Liver (tissue), 8 donors: ENCODE measurements at regions not wholly inside any gene's neighbourhood (a gene's known extent, or its start where the extent isn't known, plus 50 kb on each side); places are given as distances from the start of the nearest gene placed in this dataset.

Source experiments
- DNase-seq: peaks from one replicate; pipeline ENCODE4 v3.0.0-alpha.2; 2017; ENCODE audit warnings: low spot score
- H3K27ac ChIP-seq, 2 donors: one replicate each; pipeline ENCODE4 v1.7.0; 2013; ENCODE audit warnings: inconsistent platforms in 2 of 2, low read length in 2 of 2, control low read depth in 1 of 2, low read depth in 1 of 2, mild to moderate bottlenecking in 1 of 2
- H3K27me3 ChIP-seq, 4 donors: one replicate each; pipeline versions ENCODE4 v1.6.1 to v1.7.0; 2013; ENCODE audit warnings: low read length in 3 of 4, inconsistent platforms in 1 of 4, mild to moderate bottlenecking in 1 of 4, moderate library complexity in 1 of 4; ENCODE audit not compliant: control insufficient read depth in 4 of 4, insufficient read depth in 4 of 4
- H3K36me3 ChIP-seq, 4 donors: one replicate each; pipeline versions ENCODE4 v1.6.1 to v1.7.0; 2013; ENCODE audit warnings: low read length in 3 of 4, mild to moderate bottlenecking in 3 of 4, low read depth in 1 of 4, moderate library complexity in 1 of 4; ENCODE audit not compliant: control insufficient read depth in 4 of 4, insufficient read depth in 3 of 4
- H3K4me1 ChIP-seq, 4 donors: one replicate each; pipeline versions ENCODE4 v1.6.1 to v1.7.0; 2013; ENCODE audit warnings: low read length in 3 of 4, mild to moderate bottlenecking in 3 of 4, moderate library complexity in 1 of 4; ENCODE audit not compliant: control insufficient read depth in 4 of 4, insufficient read depth in 4 of 4
- H3K4me3 ChIP-seq, 3 donors: one replicate each; pipeline versions ENCODE4 v1.6.1 to v1.7.0; 2013; ENCODE audit warnings: low read length in 3 of 3, control low read depth in 1 of 3, low read depth in 1 of 3, mild to moderate bottlenecking in 1 of 3
- H3K9ac ChIP-seq, 2 donors: one replicate each; pipeline ENCODE4 v1.7.0; 2013; ENCODE audit warnings: low read length in 2 of 2, mild to moderate bottlenecking in 2 of 2, moderate library complexity in 2 of 2, control low read depth in 1 of 2, low read depth in 1 of 2
- H3K9me3 ChIP-seq, 4 donors: one replicate each; pipeline versions ENCODE4 v1.6.1 to v1.7.0; 2013; ENCODE audit warnings: low read length in 3 of 4; ENCODE audit not compliant: control insufficient read depth in 4 of 4
- CTCF ChIP-seq: fragments of 150-350 bp; IDR thresholded peaks from 2 replicates; pipeline ENCODE4 v1.5.1; 2017; ENCODE audit warnings: improper control_type of control experiment, low read depth, low read length; ENCODE audit not compliant: missing input control
- EGR1 ChIP-seq, 2 donors: IDR thresholded peaks; 2 replicates each; pipeline ENCODE4 v1.6.1; 2016 to 2018; ENCODE audit warnings: antibody characterized with exemption in 2 of 2, low read depth in 2 of 2
- FOXA2 ChIP-seq: IDR thresholded peaks from 2 replicates; pipeline ENCODE4 v1.6.1; 2016; ENCODE audit warnings: antibody characterized with exemption
- GABPA ChIP-seq, 2 donors: IDR thresholded peaks in 1 of 2; conservative IDR thresholded peaks in 1 of 2; 2 replicates each; pipeline ENCODE4 v1.6.1; 2016; ENCODE audit warnings: antibody characterized with exemption in 2 of 2, mild to moderate bottlenecking in 1 of 2, moderate library complexity in 1 of 2
- HNF4A ChIP-seq, 2 donors: conservative IDR thresholded peaks; 2 replicates each; pipeline ENCODE4 v1.6.1; 2016; ENCODE audit warnings: antibody characterized with exemption in 2 of 2, mild to moderate bottlenecking in 2 of 2
- JUND ChIP-seq, 2 donors: IDR thresholded peaks; 2 replicates each; pipeline ENCODE4 v1.6.1; 2016; ENCODE audit warnings: antibody characterized with exemption in 2 of 2
- MAX ChIP-seq: IDR thresholded peaks from 2 replicates; pipeline ENCODE4 v1.6.1; 2016; ENCODE audit warnings: antibody characterized with exemption
- NR2F2 ChIP-seq: IDR thresholded peaks from 2 replicates; pipeline ENCODE4 v1.6.1; 2016; ENCODE audit warnings: antibody characterized with exemption
- RAD21 ChIP-seq, 2 donors: IDR thresholded peaks; 2 replicates each; pipeline ENCODE4 v1.6.1; 2016; ENCODE audit warnings: antibody characterized with exemption in 2 of 2, mild to moderate bottlenecking in 2 of 2
- REST ChIP-seq: IDR thresholded peaks from 2 replicates; pipeline ENCODE4 v1.6.1; 2016; ENCODE audit warnings: antibody characterized with exemption, mild to moderate bottlenecking
- SP1 ChIP-seq: IDR thresholded peaks from 2 replicates; pipeline ENCODE4 v1.6.1; 2018; ENCODE audit warnings: antibody characterized with exemption, mild to moderate bottlenecking
- TAF1 ChIP-seq: conservative IDR thresholded peaks from 2 replicates; pipeline ENCODE4 v1.6.1; 2016; ENCODE audit warnings: antibody characterized with exemption, mild to moderate bottlenecking
- YY1 ChIP-seq: IDR thresholded peaks from 2 replicates; pipeline ENCODE4 v1.6.1; 2016; ENCODE audit warnings: antibody characterized with exemption, mild to moderate bottlenecking
- ZBTB33 ChIP-seq: IDR thresholded peaks from 2 replicates; pipeline ENCODE4 v1.6.1; 2016; ENCODE audit warnings: antibody characterized with exemption
- WGBS: extraction: QIAGEN DNeasy Blood & Tissue Kit; methylation state at CpG from one replicate; pipeline ENCODE4 v1.1.7; 2013; 5-methylcytosine and 5-hydroxymethylcytosine counted together
- donor health status: healthy.
- donor health status: healthy.
- donor health status: healthy.
- donor health status: healthy.
- donor health status: healthy.

- Histone ChIP-seq H3K27ac (no peak overlapping the region), H3K36me3 (no peaks in the 10 kb centered on the region), H3K9me3 (peaks cover 0 to 5% (median 0%) of the 10 kb centered on the region in 4 donors), H3K4me1 (no peaks in the 10 kb centered on the region), H3K27me3 (peaks cover 0 to 5% (median 0%) of the 10 kb centered on the region in 4 donors), H3K4me3 (no peak overlapping the region), H3K9ac (no peak overlapping the region)
- WGBS = 82% methylated on average over 2 of the region's 2 CpGs
- no peak for DNase-seq
- no peak for TF ChIP-seq MAX
- TF ChIP-seq GABPA (IDR thresholded peaks at IDR 0.05 in 1 of 2, conservative IDR thresholded peaks at IDR 0.05 in 1 of 2) = no peak
- TF ChIP-seq CTCF = no peak
- no peak for TF ChIP-seq RAD21 (IDR thresholded peaks at IDR 0.05)
- no peak for TF ChIP-seq HNF4A (conservative IDR thresholded peaks at IDR 0.05)
- TF ChIP-seq FOXA2 = no peak
Observed at GRCh38 chr1:232249339-232249738, 380.6 kb downstream of the SIPA1L2 start.

GRCh38 chr1:232248276-232248820 lies 381.6 kb downstream of the SIPA1L2 start:
- 75% methylated on average over 5 of the region's 5 CpGs for WGBS
- H3K4me3 ChIP-seq = no peak overlapping the region
- H3K36me3 ChIP-seq = no peaks in the 10 kb centered on the region
- no peak for DNase-seq
- H3K9ac ChIP-seq = no peak overlapping the region
- H3K27me3 ChIP-seq = peaks cover 0 to 5% (median 0%) of the 10 kb centered on the region in 4 donors
- H3K9me3 ChIP-seq = peaks cover 0 to 5% (median 0%) of the 10 kb centered on the region in 4 donors
- H3K27ac ChIP-seq = no peak overlapping the region
- TF ChIP-seq GABPA (IDR thresholded peaks at IDR 0.05 in 1 of 2, conservative IDR thresholded peaks at IDR 0.05 in 1 of 2) = no peak
- TF ChIP-seq SP1 = no peak
- no peak for TF ChIP-seq FOXA2
- TF ChIP-seq CTCF = no peak
- TF ChIP-seq EGR1 (IDR thresholded peaks at IDR 0.05; ENCODE audit: low read depth in 2 of 2) = no peak
- TF ChIP-seq REST = no peak
- no peak for TF ChIP-seq JUND (IDR thresholded peaks at IDR 0.05)
- no peak for TF ChIP-seq HNF4A (conservative IDR thresholded peaks at IDR 0.05)
- no peak for TF ChIP-seq ZBTB33
- no peak for TF ChIP-seq YY1
- no peak for TF ChIP-seq MAX
- TF ChIP-seq TAF1 = no peak
- TF ChIP-seq RAD21 (IDR thresholded peaks at IDR 0.05) = no peak
- no peak for TF ChIP-seq NR2F2
- no peaks in the 10 kb centered on the region for H3K4me1 ChIP-seq
